ENCODE measurements at regions not wholly inside any gene's neighbourhood (a gene's known extent, or its start where the extent isn't known, plus 50 kb on each side); places are given as distances from the start of the nearest gene placed in this dataset.

GRCh38 chr4:180106997-180107396 is 2136.2 kb upstream of the TENM3 start:
- no peak for TF ChIP-seq CTCF (conservative IDR thresholded peaks at IDR 0.05; ENCODE audit: low read depth, low read length)
- no peak for TF ChIP-seq EZH2 (IDR thresholded peaks at IDR 0.05; ENCODE audit: borderline replicate concordance, low read depth, low read length, poor library complexity, severe bottlenecking)
